ENCODE measurements at regions not wholly inside any gene's neighbourhood (a gene's known extent, or its start where the extent isn't known, plus 50 kb on each side); places are given as distances from the start of the nearest gene placed in this dataset.

GRCh38 chr20:19849341-19850197, 91.5 kb downstream of the RIN2 start:
- ChIA-PET POLR2A (no interaction called here), CTCF (no interaction called here)
- no peaks in the 10 kb centered on the region for H3K9me3 ChIP-seq
- no peaks in the 10 kb centered on the region for H3K4me1 ChIP-seq (ENCODE audit: control insufficient read depth in 1 of 2, extremely low read depth in 1 of 2, insufficient read depth in 2 of 2, low read length in 2 of 2)
- H3K27me3 ChIP-seq (replicated peaks in 1 of 2; ENCODE audit: control insufficient read depth in 2 of 2, extremely low read depth in 1 of 2, insufficient read depth in 2 of 2, low read length in 1 of 2), result peaks cover 0 to 4% of the 10 kb centered on the region in 2 experiments
- Mint-ChIP-seq H3K36me3 (no peaks in the 10 kb centered on the region), H3K9me3 (no peaks in the 10 kb centered on the region), H3K4me3 (no peak overlapping the region), H3K4me1 (no peaks in the 10 kb centered on the region), H3K27me3 (peaks cover 9 to 17% of the 10 kb centered on the region in 2 donors), H3K27ac (no peak overlapping the region)
- ATAC-seq (replicated peaks in 1 of 4) (no peak), DNase-seq (no peak)
- WGBS (ENCODE audit: insufficient coverage), result 70% methylated on average over 9 of the region's 14 CpGs
- H3K36me3 ChIP-seq (ENCODE audit: control insufficient read depth in 2 of 2, extremely low read depth in 1 of 2, insufficient read depth in 1 of 2, low read length in 1 of 2), result no peaks in the 10 kb centered on the region
- no peak overlapping the region for H3K27ac ChIP-seq (ENCODE audit: low read length)
- no peak overlapping the region for H3K4me3 ChIP-seq (ENCODE audit: control insufficient read depth in 1 of 2, extremely low read depth in 1 of 2, low read length in 1 of 2)

DNA sequence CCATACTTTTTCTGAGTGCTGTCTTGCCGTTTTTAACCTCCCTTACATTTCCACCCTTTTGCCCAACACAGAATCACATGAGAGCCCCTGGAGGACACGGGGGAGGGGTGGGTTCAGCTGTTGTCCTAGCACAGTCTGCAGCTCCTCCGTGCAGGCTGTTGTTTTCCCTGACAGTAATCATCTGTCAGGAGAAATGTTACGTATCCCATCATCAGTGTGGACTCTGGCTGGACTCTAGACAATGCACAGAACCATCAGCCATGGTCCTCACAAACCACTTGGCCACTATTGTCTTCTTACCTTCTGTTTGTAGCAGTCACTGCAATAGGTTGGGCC, 92.1 kb downstream of the RIN2 start:
- no peaks in the 10 kb centered on the region for H3K36me3 ChIP-seq (ENCODE audit: control insufficient read depth in 2 of 2, extremely low read depth in 1 of 2, insufficient read depth in 1 of 2, low read length in 1 of 2)
- CTCF ChIA-PET, result no interaction called here
- no peak overlapping the region for H3K27ac ChIP-seq (ENCODE audit: low read length)

GRCh38 chr20:19851861-19852260, 93.8 kb downstream of the RIN2 start:
- POLR2A ChIA-PET, result no interaction called here
- Histone ChIP-seq H3K27me3 (replicated peaks in 1 of 2; ENCODE audit: control insufficient read depth in 2 of 2, extremely low read depth in 1 of 2, insufficient read depth in 2 of 2, low read length in 1 of 2) (peaks cover 0 to 4% of the 10 kb centered on the region in 2 experiments), H3K4me3 (ENCODE audit: control insufficient read depth in 1 of 2, extremely low read depth in 1 of 2, low read length in 1 of 2) (no peak overlapping the region), H3K4me1 (ENCODE audit: control insufficient read depth in 1 of 2, extremely low read depth in 1 of 2, insufficient read depth in 2 of 2, low read length in 2 of 2) (no peaks in the 10 kb centered on the region), H3K9me3 (no peaks in the 10 kb centered on the region), H3K36me3 (ENCODE audit: control insufficient read depth in 2 of 2, extremely low read depth in 1 of 2, insufficient read depth in 1 of 2, low read length in 1 of 2) (no peaks in the 10 kb centered on the region), H3K27ac (ENCODE audit: low read length) (no peak overlapping the region)
- Mint-ChIP-seq H3K9me3 (no peaks in the 10 kb centered on the region), H3K27ac (no peak overlapping the region), H3K4me1 (no peaks in the 10 kb centered on the region), H3K27me3 (peaks cover 9 to 13% of the 10 kb centered on the region in 2 donors), H3K4me3 (no peak overlapping the region), H3K36me3 (no peaks in the 10 kb centered on the region)
- CTCF ChIA-PET, result no interaction called here
- 17% methylated on average over 5 of the region's 7 CpGs for WGBS (ENCODE audit: insufficient coverage)
- DNase-seq (no peak), ATAC-seq (replicated peaks in 1 of 4) (no peak)

More for the DNA sequence above, 92.1 kb downstream of the RIN2 start:
- no peak overlapping the region for H3K4me3 ChIP-seq (ENCODE audit: control insufficient read depth in 1 of 2, extremely low read depth in 1 of 2, low read length in 1 of 2)
- no peak overlapping the region for H3K27ac Mint-ChIP-seq
- peaks cover 9 to 17% of the 10 kb centered on the region in 2 donors for H3K27me3 Mint-ChIP-seq
- DNase-seq (no peak), ATAC-seq (replicated peaks in 1 of 4) (no peak)
- H3K27me3 ChIP-seq (replicated peaks in 1 of 2; ENCODE audit: control insufficient read depth in 2 of 2, extremely low read depth in 1 of 2, insufficient read depth in 2 of 2, low read length in 1 of 2), result peaks cover 0 to 4% of the 10 kb centered on the region in 2 experiments
- no peaks in the 10 kb centered on the region for H3K36me3 Mint-ChIP-seq
- H3K4me1 Mint-ChIP-seq, result no peaks in the 10 kb centered on the region
- 100% methylated on average over 1 of the region's 4 CpGs for WGBS (ENCODE audit: insufficient coverage)
- H3K9me3 Mint-ChIP-seq, result no peaks in the 10 kb centered on the region
- no peak overlapping the region for H3K4me3 Mint-ChIP-seq
- POLR2A ChIA-PET, result no interaction called here
- H3K9me3 ChIP-seq, result no peaks in the 10 kb centered on the region
- H3K4me1 ChIP-seq (ENCODE audit: control insufficient read depth in 1 of 2, extremely low read depth in 1 of 2, insufficient read depth in 2 of 2, low read length in 2 of 2), result no peaks in the 10 kb centered on the region

DNA sequence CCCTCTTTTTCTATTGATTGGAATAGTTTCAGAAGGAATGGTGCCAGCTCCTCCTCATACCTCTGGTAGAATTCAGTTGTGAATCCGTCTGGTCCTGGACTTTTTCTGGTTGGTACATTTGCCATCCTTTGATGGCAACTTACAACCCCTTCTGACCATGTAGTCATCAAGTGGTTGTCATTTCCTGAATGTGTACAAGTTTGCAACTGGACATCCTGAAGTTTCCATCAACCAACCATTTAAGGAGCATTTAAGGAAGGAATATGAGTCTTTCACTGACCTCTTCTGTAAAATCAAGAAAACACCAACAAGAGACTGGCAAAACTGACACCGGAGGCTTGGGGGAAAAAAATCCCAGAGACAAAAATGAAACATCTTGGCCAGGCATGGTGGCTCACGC, 97.4 kb downstream of the RIN2 start:
- H3K9me3 ChIP-seq, result no peaks in the 10 kb centered on the region
- WGBS (ENCODE audit: insufficient coverage), result 100% methylated on average over 2 of the region's 3 CpGs
- Mint-ChIP-seq H3K27ac (no peak overlapping the region), H3K36me3 (no peaks in the 10 kb centered on the region), H3K4me3 (no peak overlapping the region), H3K9me3 (no peaks in the 10 kb centered on the region), H3K4me1 (no peaks in the 10 kb centered on the region), H3K27me3 (peaks cover 7 to 10% of the 10 kb centered on the region in 2 donors)
- CTCF ChIA-PET, result no interaction called here
- H3K4me3 ChIP-seq (ENCODE audit: control insufficient read depth in 1 of 2, extremely low read depth in 1 of 2, low read length in 1 of 2), result no peak overlapping the region
- ATAC-seq (replicated peaks in 1 of 4) (no peak), DNase-seq (no peak)
- no peaks in the 10 kb centered on the region for H3K36me3 ChIP-seq (ENCODE audit: control insufficient read depth in 2 of 2, extremely low read depth in 1 of 2, insufficient read depth in 1 of 2, low read length in 1 of 2)
- no peaks in the 10 kb centered on the region for H3K4me1 ChIP-seq (ENCODE audit: control insufficient read depth in 1 of 2, extremely low read depth in 1 of 2, insufficient read depth in 2 of 2, low read length in 2 of 2)
- POLR2A ChIA-PET, result no interaction called here
- no peak overlapping the region for H3K27ac ChIP-seq (ENCODE audit: low read length)
- H3K27me3 ChIP-seq (replicated peaks in 1 of 2; ENCODE audit: control insufficient read depth in 2 of 2, extremely low read depth in 1 of 2, insufficient read depth in 2 of 2, low read length in 1 of 2), result peaks cover 0 to 4% of the 10 kb centered on the region in 2 experiments

- Mint-ChIP-seq H3K27me3 (peaks cover 14% of the 10 kb centered on the region in 2 donors), H3K27ac (no peak overlapping the region), H3K36me3 (no peaks in the 10 kb centered on the region), H3K4me1 (no peaks in the 10 kb centered on the region), H3K4me3 (no peak overlapping the region), H3K9me3 (peaks cover 0 to 8% (median 0%) of the 10 kb centered on the region in 3 donors)
- no peaks in the 10 kb centered on the region for H3K36me3 ChIP-seq (ENCODE audit: control insufficient read depth in 2 of 2, extremely low read depth in 1 of 2, insufficient read depth in 1 of 2, low read length in 1 of 2)
- no peak overlapping the region for H3K27ac ChIP-seq (ENCODE audit: low read length)
- H3K9me3 ChIP-seq, result no peaks in the 10 kb centered on the region
- ChIA-PET CTCF (interaction anchor here in 1 of 2 donors (0.5 kb wide), 1 partner anchor 60 kb away, joined by 4 read pairs; no protein-coding TSS in a partner anchor), POLR2A (no interaction called here)
- DNase-seq (no peak), ATAC-seq (replicated peaks in 1 of 4) (no peak)
- H3K4me1 ChIP-seq (ENCODE audit: control insufficient read depth in 1 of 2, extremely low read depth in 1 of 2, insufficient read depth in 2 of 2, low read length in 2 of 2), result no peaks in the 10 kb centered on the region
- 92% methylated on average over 7 of the region's 9 CpGs for WGBS (ENCODE audit: insufficient coverage)
- H3K27me3 ChIP-seq (replicated peaks in 1 of 2; ENCODE audit: control insufficient read depth in 2 of 2, extremely low read depth in 1 of 2, insufficient read depth in 2 of 2, low read length in 1 of 2), result peaks cover 0 to 2% of the 10 kb centered on the region in 2 experiments
- H3K4me3 ChIP-seq (ENCODE audit: control insufficient read depth in 1 of 2, extremely low read depth in 1 of 2, low read length in 1 of 2), result no peak overlapping the region
Observed at GRCh38 chr20:19858466-19859371, 100.7 kb downstream of the RIN2 start.

- no peak overlapping the region for H3K4me3 ChIP-seq (ENCODE audit: control insufficient read depth in 1 of 2, extremely low read depth in 1 of 2, low read length in 1 of 2)
- Mint-ChIP-seq H3K27me3 (peaks cover 14% of the 10 kb centered on the region in 2 donors), H3K36me3 (no peaks in the 10 kb centered on the region), H3K9me3 (peaks cover 0 to 8% (median 0%) of the 10 kb centered on the region in 3 donors), H3K4me1 (no peaks in the 10 kb centered on the region), H3K27ac (no peak overlapping the region), H3K4me3 (no peak overlapping the region)
- H3K4me1 ChIP-seq (ENCODE audit: control insufficient read depth in 1 of 2, extremely low read depth in 1 of 2, insufficient read depth in 2 of 2, low read length in 2 of 2), result no peaks in the 10 kb centered on the region
- ATAC-seq (replicated peaks in 1 of 4), result no peak
- CTCF ChIA-PET, result no interaction called here
- no peak for DNase-seq
- H3K9me3 ChIP-seq, result no peaks in the 10 kb centered on the region
- POLR2A ChIA-PET, result no interaction called here
- peaks cover 0 to 2% of the 10 kb centered on the region in 2 experiments for H3K27me3 ChIP-seq (replicated peaks in 1 of 2; ENCODE audit: control insufficient read depth in 2 of 2, extremely low read depth in 1 of 2, insufficient read depth in 2 of 2, low read length in 1 of 2)
- WGBS (ENCODE audit: insufficient coverage), result 83% methylated on average over 2 of the region's 3 CpGs
- H3K36me3 ChIP-seq (ENCODE audit: control insufficient read depth in 2 of 2, extremely low read depth in 1 of 2, insufficient read depth in 1 of 2, low read length in 1 of 2), result no peaks in the 10 kb centered on the region
- no peak overlapping the region for H3K27ac ChIP-seq (ENCODE audit: low read length)
Observed at GRCh38 chr20:19859444-19859843, 101.4 kb downstream of the RIN2 start.

All from T-cell (primary cell).